ENCODE measurements at regions not wholly inside any gene's neighbourhood (a gene's known extent, or its start where the extent isn't known, plus 50 kb on each side); places are given as distances from the start of the nearest gene placed in this dataset.

- no peak for DNase-seq
These were observed 420.0 kb downstream of the ADGRL2 start for GRCh38 chr1:82220754-82221153.

DNA sequence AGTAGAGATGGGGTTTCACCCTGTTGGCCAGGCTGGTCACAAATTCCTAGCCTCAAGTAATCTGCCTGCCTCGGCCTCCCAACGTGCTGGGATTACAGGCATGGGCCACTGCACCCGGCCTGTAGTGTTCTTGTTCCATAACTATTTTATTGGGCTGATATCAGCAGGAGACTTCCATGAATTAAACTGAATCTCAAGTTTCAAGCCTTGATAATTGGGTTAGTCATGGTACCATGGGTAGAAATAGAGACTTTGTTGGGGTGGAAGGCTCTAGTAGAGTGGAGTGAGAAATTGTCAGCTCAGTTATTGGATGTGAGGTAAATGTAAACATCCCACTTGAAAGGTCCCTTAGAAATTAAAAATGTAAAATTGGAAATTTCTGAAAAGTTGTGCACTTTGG is 419.1 kb downstream of the ADGRL2 start:
- DNase-seq: no peak

DNA sequence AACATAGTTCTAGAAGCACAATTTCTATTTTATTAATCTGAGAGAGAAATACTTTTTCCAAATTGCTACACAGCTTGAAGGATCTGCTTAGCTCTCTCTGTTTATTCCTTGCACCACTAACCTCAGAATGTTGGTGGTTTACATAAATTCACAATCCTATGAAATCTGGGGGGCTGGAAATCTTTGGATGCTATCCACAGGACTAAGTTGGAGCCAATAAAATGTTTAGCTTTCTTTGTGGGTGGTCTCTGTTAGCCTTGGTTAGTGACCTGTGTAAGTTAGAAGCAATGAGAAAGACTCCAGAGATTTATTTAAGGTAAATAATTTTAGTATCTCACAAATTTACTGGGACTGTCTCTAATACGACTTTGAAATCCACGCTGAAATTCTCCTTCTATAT is 418.1 kb downstream of the ADGRL2 start:
- no peak for DNase-seq

DNA sequence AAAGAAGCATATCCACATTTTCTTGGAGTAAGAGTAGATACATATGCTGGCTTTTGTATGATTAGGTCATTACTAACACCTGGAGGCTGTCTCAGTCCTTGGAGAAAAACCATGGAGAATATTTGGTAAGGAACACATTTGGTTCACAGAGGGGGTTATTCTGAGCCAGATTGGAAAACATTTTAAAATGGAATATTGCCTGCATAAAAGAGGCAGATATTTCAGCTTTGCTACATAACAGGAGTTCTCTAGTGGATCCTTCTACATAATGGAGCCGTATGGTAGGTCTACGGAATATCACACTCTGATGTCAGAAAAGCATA is 415.1 kb downstream of the ADGRL2 start:
- no peak for DNase-seq

DNA sequence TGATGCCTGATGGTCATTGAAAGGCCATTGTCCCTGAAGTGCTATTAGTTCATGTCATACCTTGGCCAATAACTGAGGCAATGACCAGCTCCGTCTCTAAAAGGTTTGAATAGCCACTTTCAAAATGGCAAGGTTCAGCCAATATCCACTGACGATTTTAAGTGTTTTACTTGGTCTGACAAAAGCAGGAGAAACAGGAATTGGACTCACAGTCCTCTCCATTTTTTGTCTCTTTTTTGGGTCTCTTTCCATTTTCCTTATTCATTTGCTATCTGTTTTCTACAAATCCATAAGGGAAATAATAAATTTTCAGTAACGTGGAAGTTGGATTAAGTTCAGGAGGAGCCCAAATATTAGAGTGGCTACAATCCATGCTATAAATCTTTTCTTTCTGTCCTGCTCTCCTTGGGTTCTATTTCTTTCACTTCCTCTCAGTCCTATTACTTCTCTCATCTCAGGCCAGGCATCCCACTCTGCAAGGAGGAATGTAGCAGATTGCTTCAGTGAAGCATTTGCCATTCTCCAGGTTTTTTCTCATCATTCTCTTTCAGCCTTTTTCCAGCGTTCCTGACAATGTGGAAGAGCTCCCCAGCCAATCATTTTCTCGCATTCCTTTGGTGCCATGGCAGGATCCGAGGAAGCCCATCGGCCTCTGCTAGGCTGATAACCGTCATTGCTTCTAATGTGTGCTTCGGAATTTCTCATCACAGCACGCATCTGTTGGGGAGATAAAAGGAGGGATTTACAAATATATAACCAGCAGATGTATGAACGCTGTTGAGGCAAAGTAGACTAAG is 414.5 kb downstream of the ADGRL2 start:
- no peak for DNase-seq

GRCh38 chr1:82214606-82215005 is 413.9 kb downstream of the ADGRL2 start:
- no peak for DNase-seq

DNA sequence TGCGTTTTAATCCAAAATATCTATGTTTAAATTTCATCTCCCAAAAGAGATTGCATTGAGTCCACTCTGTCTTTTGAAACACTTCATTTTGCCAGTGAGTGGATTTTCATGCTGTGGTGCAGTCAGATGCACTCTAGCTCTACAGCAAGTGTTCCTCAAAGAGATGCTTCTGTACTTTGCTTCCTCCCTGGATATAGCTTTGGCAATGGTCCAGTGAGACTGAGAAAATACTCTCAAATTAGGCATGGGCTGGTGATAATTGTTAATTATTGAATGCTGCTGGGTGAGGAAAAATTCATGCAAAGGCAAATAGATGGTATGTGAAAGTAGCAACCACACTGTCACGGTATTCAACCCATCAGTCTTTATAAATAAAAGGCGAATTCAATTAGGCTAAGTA is 396.9 kb downstream of the ADGRL2 start:
- DNase-seq: no peak

- DNase-seq: no peak
These were observed 394.5 kb downstream of the ADGRL2 start for GRCh38 chr1:82195245-82195644.

DNA sequence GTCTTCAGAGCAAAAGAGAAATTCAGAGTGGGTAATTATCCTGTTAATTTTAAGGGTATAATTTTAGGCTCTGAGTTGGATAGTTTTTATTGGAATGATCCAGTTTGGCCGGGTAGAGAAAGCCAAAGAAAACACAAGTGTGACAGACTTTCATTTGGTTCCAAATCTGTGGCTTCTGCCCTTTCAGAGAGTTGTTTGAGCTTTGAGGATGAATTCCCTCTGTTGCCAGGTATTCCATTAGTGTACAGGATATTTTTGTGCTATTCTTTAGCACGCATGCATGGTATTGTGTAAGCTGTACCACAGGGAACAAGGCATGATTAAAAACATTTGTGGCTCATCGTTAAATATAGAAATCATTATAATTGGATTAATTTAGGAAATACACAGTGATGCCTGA is 384.4 kb downstream of the ADGRL2 start:
- no peak for DNase-seq

DNA sequence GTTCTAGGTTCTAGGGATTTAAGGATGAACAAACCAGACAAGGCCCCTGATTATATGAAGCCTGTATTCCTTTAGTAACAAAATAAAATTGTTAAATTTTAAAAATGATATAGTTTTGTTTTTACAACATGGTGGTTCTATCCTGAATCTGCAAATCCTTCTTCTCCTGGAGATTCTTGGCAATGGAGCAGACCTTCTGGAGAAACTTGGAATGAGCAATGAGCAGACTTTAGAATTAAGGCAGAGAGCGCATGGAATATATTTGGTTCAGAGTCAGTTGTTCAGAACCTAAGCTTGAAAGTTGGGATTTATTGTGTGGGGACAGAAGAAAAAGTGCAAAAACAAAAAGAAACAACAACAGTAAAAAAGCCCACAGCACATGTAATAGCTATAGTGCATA is 381.1 kb downstream of the ADGRL2 start:
- no peak for DNase-seq

DNA sequence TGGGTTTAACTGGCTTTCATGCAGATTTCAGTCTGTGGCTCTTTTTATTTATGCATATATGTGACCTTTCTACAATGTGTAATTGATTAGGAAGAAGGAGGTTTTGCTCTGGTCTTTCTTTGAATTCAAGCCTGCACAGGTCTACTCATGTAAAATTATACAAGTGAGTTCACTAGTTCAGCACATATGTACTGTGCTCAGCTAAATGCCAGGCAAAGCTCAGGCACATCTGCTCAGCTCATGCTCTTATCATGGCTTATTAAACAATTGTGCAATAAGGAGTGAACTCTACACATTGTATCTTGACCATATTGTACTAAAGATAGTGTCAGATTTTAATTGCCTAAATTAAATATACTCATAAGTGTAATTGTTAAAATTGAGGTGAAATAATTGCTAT is 378.4 kb downstream of the ADGRL2 start:
- no peak for DNase-seq

DNA sequence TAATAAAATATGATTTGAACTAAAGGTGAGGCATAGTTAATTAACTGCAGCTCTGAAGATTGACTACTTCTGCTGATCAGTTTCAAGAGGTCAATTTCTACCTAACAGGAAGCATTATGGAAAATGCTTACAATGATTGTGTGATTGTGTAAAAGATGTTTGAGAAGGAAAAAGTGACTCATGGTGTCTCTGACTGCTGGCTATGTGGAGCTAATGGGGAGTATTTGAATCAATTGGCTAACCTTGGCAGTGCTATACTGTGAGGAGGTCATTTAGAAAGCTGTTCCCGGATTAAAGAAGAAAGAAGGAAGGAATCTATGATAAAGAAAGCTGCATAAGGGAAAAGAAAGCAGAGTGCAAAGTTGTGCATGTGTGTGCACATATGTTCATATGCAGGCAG is 376.5 kb downstream of the ADGRL2 start:
- DNase-seq: no peak

DNA sequence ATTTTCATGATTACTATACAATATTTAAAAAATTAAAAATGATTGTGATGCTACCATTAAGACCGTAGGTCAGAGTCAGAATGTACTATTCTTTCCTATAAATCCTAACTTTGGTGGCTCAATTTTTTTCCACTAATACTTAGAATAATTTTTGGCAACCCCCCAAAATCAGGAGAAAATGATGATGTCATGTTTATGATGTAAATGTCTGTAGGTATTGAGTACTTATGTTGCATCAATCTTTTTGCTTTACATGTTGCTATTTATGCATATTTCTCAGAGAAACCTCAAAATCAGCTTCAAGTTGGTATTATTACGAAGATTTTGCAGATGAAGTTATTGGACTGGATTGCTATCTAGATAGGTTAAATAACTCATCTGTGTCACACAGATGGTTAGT is 371.2 kb downstream of the ADGRL2 start:
- DNase-seq: no peak

DNA sequence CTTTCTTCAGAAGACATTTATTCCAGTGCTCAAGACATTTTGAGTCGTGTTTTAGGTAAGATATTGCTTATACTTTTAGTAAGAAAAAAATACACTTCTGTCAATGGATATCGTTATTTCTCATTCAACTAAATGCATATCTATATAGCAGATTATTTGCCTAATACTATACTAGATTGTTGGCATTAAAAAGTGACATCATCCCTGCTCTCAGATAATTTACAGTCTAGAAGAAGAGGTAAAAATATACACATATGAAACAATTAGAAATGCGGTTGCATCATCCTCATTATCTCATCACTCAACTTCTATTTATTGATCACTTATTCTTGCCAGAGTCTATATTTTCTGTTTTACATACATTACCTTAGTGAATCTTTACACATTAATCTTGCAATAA is 367.7 kb downstream of the ADGRL2 start:
- DNase-seq: no peak

- no peak for DNase-seq
These were observed 364.6 kb downstream of the ADGRL2 start for GRCh38 chr1:82165304-82165703.

DNA sequence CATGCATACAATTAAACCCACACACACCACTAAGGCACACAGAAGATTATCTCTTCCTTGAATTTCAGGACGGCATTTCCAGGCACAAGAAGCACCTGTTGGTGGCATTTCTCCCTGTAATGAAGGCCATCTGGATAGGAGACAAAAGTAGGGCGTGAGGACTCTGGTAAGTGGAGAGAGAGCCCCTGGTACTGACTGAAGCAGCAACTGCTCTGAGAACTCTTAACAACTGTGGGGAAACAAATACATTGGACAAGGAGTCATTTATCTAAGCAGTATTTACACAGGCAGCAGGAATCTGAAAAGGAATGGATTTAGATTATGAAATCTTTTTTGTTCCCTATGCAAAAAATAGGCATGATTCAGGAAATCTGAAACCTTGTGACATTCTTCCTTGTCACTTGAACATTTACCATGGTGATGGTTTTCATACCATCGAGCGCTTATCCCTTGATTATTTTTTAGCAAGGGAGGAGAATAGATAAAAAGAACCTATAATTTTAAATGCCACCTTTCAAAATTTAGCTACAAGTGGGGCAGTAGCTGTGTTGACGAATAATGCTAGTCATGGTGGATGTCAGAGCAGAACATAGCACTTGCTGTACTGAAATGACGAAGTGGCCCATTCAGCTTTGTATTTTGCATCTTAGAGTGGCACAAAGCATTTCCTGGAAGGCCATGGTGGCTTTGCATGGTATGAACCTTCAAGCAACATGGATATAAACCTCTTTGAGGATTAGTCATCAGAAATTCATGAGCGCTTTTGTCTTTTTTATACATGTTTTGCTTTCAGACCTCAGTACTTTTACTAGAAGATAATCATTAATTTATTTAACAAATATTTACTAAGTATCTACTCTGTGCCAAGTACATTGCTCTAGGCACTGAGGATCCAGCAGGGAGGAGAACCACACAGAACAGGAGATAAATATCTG is 362.0 kb downstream of the ADGRL2 start:
- DNase-seq: no peak

DNA sequence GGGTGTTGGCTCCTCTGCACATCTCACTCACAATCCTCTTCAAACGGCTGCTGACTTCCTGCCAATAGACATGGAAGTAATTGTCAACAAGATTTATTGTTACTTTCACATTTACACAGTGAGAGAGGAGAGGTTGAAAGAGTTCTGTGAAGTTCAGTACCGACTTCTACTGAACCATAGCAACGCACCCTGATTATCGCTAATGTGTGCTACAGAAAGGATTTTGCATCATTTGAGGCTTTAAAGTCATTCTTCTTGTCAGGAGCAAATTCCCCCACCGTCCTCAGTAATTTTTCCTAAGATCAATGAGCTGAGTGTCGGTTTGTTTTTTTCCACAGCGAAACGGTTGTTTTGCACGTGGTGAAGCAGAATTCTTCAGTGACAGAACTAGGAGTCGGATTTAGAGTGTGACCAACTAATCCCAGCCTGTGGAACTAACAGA is 361.0 kb downstream of the ADGRL2 start:
- DNase-seq: no peak

DNA sequence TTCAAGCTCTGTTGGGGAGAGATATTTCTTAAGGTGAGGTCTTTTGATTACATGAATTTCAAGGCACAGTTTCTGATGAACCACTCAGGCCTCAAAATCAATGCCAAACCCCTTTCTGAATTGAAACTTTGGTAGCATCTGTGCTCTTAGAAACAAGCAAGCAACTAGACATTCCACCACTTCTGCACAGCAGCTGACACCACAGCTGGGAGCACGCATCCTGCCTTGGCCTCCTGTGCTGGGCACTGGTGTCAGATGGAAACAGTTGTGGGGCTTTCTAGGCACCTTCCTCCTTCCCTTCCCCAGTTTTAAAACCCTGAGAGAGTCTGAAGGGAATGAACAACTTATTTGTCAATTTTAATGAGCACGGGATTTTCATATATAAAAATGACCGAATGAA is 360.2 kb downstream of the ADGRL2 start:
- DNase-seq: no peak

GRCh38 chr1:82160036-82160435 is 359.3 kb downstream of the ADGRL2 start:
- no peak for DNase-seq

DNA sequence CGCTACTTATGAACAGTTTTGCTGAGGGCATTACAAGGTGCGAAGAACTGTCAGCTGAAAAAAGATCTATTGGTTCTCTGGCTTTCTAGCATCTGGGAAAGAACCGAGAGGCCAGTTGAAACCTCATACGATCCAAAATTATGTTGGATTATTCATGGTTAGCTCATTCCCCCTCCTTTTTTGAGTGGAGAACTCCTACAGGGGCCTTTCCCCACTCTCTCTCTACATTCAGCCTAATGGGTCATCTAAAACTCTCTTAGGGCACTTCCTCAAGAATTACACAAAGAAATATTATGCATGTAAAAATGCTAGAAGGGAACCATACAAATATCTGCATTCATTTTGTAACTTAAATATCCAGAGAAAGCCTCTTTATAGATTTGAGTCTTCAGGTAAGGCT is 358.2 kb downstream of the ADGRL2 start:
- DNase-seq: no peak

GRCh38 chr1:82154219-82154970 is 353.7 kb downstream of the ADGRL2 start:
- DNase-seq: no peak

GRCh38 chr1:82153752-82154151 is 353.0 kb downstream of the ADGRL2 start:
- DNase-seq: no peak

GRCh38 chr1:82153272-82153629 is 352.5 kb downstream of the ADGRL2 start:
- no peak for DNase-seq

All from DMS 273 treated with DMSO at 0.1 percent for 48 hours (cell line).